ENCODE measurements at regions not wholly inside any gene's neighbourhood (a gene's known extent, or its start where the extent isn't known, plus 50 kb on each side); places are given as distances from the start of the nearest gene placed in this dataset.

- DNase-seq (ENCODE audit: low read depth, low spot score): no peak
- no peak overlapping the region for H2AFZ ChIP-seq (ENCODE audit: low read depth, low read length)
- BruUV-seq (replicated peaks): no TSS peak
- H3K79me2 ChIP-seq (ENCODE audit: control insufficient read depth, insufficient read depth, low read length): no peaks in the 10 kb centered on the region
- no peaks in the 10 kb centered on the region for H4K20me1 ChIP-seq (replicated peaks; ENCODE audit: control insufficient read depth, extremely low read depth, insufficient read depth, low read length)
- H3K27ac ChIP-seq (ENCODE audit: insufficient read depth, low read depth, low read length): no peak overlapping the region
- ChIA-PET POLR2A (no interaction called here), CTCF (interaction anchor here (1.5 to 1.8 kb wide), 4 partner anchors 19 to 117 kb away, joined by 3 to 6 read pairs (median 4); no protein-coding TSS in a partner anchor)
- no peak overlapping the region for H3K4me2 ChIP-seq (ENCODE audit: insufficient read depth, low read length)
- dilution Hi-C loops (cut with MboI; ENCODE audit: extremely low pct_ligation_motif_present, low sequenced_read_pairs) (no loop called here), intact Hi-C loops (cut with micrococcal nuclease) (no loop called here)
- H3K4me1 ChIP-seq (ENCODE audit: control insufficient read depth, extremely low read depth, insufficient read depth, low read length): no peaks in the 10 kb centered on the region
- TF ChIP-seq GATA2 (IDR thresholded peaks at IDR 0.05; ENCODE audit: insufficient read depth, insufficient read length, low read depth, low read length) (no peak), EZH2 (IDR thresholded peaks at IDR 0.05; ENCODE audit: borderline replicate concordance, low read depth, low read length, severe bottlenecking) (no peak)
- FAIRE-seq: no peak
- H3K4me3 ChIP-seq (replicated peaks in 1 of 3; ENCODE audit: insufficient read depth in 1 of 3, low read depth in 1 of 3, low read length in 3 of 3): no peak overlapping the region
- no peaks in the 10 kb centered on the region for H3K9me3 ChIP-seq (replicated peaks; ENCODE audit: control insufficient read depth, insufficient read depth, low read length)
- H3K36me3 ChIP-seq (ENCODE audit: control insufficient read depth in 2 of 2, extremely low read depth in 1 of 2, insufficient read depth in 2 of 2, low read length in 2 of 2): no peaks in the 10 kb centered on the region
- H3K9me1 ChIP-seq (replicated peaks; ENCODE audit: control insufficient read depth, extremely low read depth, insufficient read depth, low read length): no peaks in the 10 kb centered on the region
- no peak overlapping the region for H3K9ac ChIP-seq (replicated peaks; ENCODE audit: extremely low read depth, insufficient read depth, low read length)
- H3K27me3 ChIP-seq (ENCODE audit: control insufficient read depth in 2 of 2, insufficient read depth in 2 of 2, low read length in 2 of 2): peaks cover 0 to 5% of the 10 kb centered on the region in 2 experiments
Measured at GRCh38 chr1:19562847-19563246, 77.5 kb upstream of the CAPZB start.

- Histone ChIP-seq H3K27me3 (ENCODE audit: control insufficient read depth in 2 of 2, insufficient read depth in 2 of 2, low read length in 2 of 2) (peaks cover 2 to 11% of the 10 kb centered on the region in 2 experiments), H3K79me2 (ENCODE audit: control insufficient read depth, insufficient read depth, low read length) (no peaks in the 10 kb centered on the region), H3K9me3 (replicated peaks; ENCODE audit: control insufficient read depth, insufficient read depth, low read length) (no peaks in the 10 kb centered on the region), H4K20me1 (replicated peaks; ENCODE audit: control insufficient read depth, extremely low read depth, insufficient read depth, low read length) (no peaks in the 10 kb centered on the region), H3K4me1 (ENCODE audit: control insufficient read depth, extremely low read depth, insufficient read depth, low read length) (no peaks in the 10 kb centered on the region), H3K4me2 (ENCODE audit: insufficient read depth, low read length) (no peak overlapping the region), H3K4me3 (replicated peaks in 1 of 3; ENCODE audit: insufficient read depth in 1 of 3, low read depth in 1 of 3, low read length in 3 of 3) (no peak overlapping the region), H3K9ac (replicated peaks; ENCODE audit: extremely low read depth, insufficient read depth, low read length) (no peak overlapping the region), H3K36me3 (ENCODE audit: control insufficient read depth in 2 of 2, extremely low read depth in 1 of 2, insufficient read depth in 2 of 2, low read length in 2 of 2) (no peaks in the 10 kb centered on the region), H2AFZ (ENCODE audit: low read depth, low read length) (no peak overlapping the region), H3K27ac (ENCODE audit: insufficient read depth, low read depth, low read length) (no peak overlapping the region), H3K9me1 (replicated peaks; ENCODE audit: control insufficient read depth, extremely low read depth, insufficient read depth, low read length) (no peaks in the 10 kb centered on the region)
- CTCF ChIA-PET: no interaction called here
- no TSS peak for BruUV-seq (replicated peaks)
- POLR2A ChIA-PET: no interaction called here
- TF ChIP-seq FOS (IDR thresholded peaks at IDR 0.05; ENCODE audit: borderline replicate concordance, insufficient read depth, low read length) (no peak), MYC (IDR thresholded peaks at IDR 0.05; ENCODE audit: low read depth, low read length) (no peak), GATA2 (IDR thresholded peaks at IDR 0.05; ENCODE audit: insufficient read depth, insufficient read length, low read depth, low read length) (no peak), POLR2AphosphoS5 (IDR thresholded peaks at IDR 0.05; ENCODE audit: insufficient read depth, low read depth, low read length) (no peak), EZH2 (IDR thresholded peaks at IDR 0.05; ENCODE audit: borderline replicate concordance, low read depth, low read length, severe bottlenecking) (no peak), CTCF (IDR thresholded peaks at IDR 0.05; ENCODE audit: extremely low read depth in 1 of 2, insufficient read depth in 1 of 2, low read depth in 1 of 2, low read length in 2 of 2) (no peak), MAX (IDR thresholded peaks at IDR 0.05; ENCODE audit: insufficient read depth, insufficient read length) (no peak), JUN (IDR thresholded peaks at IDR 0.05; ENCODE audit: borderline replicate concordance, insufficient read depth, insufficient read length, low read depth) (no peak), POLR2A (IDR thresholded peaks at IDR 0.05; ENCODE audit: low read depth, low read length) (no peak)
- intact Hi-C loops (cut with micrococcal nuclease): no loop called here
- DNase-seq (ENCODE audit: low read depth, low spot score): no peak
- no peak for FAIRE-seq
- dilution Hi-C loops (cut with MboI; ENCODE audit: extremely low pct_ligation_motif_present, low sequenced_read_pairs): no loop called here
Measured at GRCh38 chr1:19560480-19560879, 75.1 kb upstream of the CAPZB start.
